ENCODE measurements at regions not wholly inside any gene's neighbourhood (a gene's known extent, or its start where the extent isn't known, plus 50 kb on each side); places are given as distances from the start of the nearest gene placed in this dataset.

DNA sequence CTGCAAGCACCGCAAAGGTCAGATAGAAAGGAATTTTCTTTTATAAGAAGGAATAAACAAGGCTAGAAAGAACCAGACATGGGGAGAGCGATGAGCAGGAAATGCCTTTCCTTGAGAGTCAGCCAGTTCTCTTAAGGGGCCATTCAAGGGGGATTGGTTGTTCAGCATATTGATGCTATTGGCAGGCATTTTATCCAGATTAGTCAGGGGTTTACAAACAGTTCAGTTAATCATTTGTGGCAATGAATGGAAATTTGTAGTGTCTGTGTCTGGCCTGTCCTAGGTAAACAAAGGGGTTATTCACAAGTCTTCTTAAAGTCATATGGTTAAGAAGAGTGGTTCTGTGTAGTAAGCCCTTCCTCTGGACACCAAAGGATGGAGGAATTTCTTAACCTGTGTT is 184.7 kb upstream of the FRMPD4 start:
- DNase-seq, result no peak

DNA sequence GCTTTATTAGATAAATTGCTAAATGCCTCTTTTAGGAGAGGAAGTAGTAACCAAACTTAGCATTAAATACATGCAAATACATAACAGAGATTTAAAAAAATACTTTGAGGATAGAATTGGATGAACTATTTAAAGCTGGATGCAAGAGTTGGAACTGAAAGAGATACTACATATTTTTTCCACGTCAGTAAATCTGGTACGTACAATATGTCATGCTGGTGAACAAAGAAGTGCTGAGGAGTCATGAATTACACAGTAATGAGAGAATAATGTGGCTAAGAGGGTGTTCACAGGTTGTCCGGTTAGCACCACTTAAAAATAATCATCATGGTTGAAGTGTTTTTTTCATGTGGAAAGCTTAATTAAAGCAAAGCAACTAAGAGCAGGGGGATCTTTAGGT is 184.1 kb upstream of the FRMPD4 start:
- DNase-seq, result no peak

GRCh38 chrX:11960031-11960430 is 178.2 kb upstream of the FRMPD4 start:
- no peak for DNase-seq

DNA sequence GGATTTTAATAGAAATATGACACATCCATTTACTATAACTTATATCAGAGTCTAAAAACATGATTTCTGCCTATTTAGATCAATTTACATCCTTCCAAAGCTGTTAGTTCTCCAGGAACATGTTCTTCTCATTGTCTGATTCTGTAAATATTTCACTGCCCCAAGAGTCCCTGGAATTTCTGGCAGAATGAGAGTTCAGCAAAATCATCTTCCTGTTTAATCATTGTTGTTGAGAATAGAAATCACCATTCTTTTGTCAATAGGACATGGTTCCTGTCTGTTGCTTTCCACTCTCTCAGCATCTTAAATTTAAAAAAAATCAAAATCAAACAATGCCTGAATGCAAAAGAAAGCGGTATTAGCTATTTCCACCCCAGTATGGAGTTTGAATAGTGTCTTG is 172.8 kb upstream of the FRMPD4 start:
- DNase-seq, result no peak

GRCh38 chrX:11967986-11968869 is 170.0 kb upstream of the FRMPD4 start:
- no peak for DNase-seq

- DNase-seq, result no peak
Observed at GRCh38 chrX:11968991-11969390, 169.3 kb upstream of the FRMPD4 start.

DNA sequence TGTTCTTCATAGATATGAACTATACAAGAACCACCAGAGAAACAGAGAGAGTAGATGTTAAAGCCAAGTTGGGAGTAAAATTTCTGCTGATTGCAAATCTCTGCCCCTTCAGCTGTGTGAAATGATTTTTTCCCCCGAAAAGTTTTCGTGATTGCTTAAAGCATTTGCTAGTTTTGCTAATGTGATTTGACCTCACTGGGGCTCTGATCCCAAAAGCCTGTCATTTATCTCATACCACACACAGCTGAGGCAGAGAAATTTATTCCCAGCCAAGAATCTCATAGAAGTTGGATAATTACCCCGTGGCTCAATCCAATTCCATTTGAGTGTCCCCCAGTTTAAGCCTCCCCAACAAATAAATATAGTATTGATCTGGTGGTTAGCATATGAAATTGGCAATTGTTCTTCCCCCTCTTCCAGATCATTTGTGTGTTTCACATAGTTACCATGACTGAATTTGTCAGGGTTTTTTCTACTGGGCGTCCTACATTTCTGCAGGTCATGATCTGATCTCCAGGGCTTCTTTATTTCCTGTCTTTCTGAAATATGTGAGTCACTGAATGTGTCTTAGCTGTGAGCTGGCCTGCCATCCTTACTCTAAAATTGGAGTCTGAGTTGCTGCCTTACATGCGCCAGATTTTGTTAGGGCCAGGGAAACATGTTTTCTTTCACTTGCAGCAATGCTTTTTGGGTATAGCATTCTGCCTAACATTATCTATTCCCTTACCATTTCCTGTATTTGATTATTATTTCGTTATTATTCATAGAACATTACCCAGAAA is 167.5 kb upstream of the FRMPD4 start:
- no peak for DNase-seq

DNA sequence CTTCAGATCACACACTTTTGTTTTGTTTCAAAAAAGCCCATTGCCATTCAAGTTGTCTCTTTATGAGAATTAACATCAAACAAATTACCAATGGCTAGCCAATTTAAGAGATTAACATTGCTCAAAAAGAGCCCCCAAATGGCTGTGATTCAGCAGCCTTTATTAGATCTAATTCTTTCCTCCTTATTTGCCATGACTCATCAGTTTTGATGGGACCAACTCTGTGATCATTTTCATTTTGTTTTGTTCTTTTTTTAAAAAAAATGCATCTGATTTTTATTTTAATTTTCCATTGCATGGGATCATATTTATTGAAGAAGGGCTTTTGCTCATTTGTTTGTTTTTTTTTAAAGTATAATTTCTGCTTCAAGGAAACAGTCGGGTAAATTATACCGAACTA is 161.6 kb upstream of the FRMPD4 start:
- DNase-seq, result no peak

DNA sequence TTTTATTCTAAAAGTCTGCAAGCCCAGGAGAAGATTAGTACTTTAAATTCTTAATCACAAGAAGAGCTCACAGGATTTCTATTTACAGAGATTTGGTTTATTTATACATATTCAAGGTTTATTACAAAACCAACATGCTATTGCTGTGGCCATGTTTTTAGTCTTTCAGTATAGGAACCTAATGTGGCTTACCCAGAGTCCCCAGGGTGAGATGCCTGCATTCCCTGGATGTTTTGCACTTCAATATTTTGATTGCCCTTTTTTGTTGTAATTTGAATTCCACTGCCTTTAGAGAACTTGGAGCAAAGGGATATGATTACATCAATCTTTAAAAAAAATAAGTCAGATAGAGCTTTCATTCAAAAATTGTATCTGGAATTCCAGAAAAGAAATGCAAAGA is 146.0 kb upstream of the FRMPD4 start:
- no peak for DNase-seq

DNA sequence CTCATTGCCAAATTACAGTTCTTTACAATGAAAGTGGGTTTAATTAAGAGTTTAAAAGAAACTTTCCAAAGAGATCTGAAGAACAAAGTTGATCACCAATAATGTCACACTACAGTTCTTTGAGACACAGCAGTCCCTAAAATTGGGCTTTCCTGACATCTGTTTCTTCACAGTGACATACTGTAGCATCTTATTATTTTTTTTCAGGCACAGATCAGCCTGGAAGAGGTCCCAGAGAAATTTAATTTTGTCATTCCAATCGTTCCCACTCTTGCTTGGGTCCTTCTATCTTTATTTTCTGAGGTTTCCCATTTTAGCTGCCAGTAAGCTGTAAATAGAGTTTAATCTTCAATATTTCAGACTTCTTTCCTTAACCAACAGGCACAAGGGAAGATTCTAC is 143.1 kb upstream of the FRMPD4 start:
- no peak for DNase-seq

GRCh38 chrX:11996810-11997209 is 141.5 kb upstream of the FRMPD4 start:
- DNase-seq, result no peak

- DNase-seq, result no peak
Observed at GRCh38 chrX:11998944-11999343, 139.3 kb upstream of the FRMPD4 start.

DNA sequence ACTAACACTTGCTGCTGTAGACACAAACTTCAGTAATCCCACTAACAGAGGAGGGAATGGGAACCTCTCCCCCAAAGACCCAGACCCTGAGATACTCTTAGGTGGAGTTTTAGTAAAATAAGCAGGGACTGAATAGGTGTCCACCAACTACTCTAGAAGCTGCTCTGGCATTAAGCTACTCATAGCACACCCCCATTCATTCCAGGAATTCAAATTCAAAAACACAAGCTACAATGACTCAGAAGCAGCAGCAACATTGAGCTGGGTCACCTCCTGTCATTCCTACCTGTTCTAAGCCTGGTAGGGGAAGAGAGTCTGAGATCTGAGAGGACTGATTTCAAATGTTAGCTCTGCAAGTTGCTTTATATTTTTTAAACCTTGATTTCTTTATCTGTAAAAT is 135.4 kb upstream of the FRMPD4 start:
- DNase-seq, result no peak

DNA sequence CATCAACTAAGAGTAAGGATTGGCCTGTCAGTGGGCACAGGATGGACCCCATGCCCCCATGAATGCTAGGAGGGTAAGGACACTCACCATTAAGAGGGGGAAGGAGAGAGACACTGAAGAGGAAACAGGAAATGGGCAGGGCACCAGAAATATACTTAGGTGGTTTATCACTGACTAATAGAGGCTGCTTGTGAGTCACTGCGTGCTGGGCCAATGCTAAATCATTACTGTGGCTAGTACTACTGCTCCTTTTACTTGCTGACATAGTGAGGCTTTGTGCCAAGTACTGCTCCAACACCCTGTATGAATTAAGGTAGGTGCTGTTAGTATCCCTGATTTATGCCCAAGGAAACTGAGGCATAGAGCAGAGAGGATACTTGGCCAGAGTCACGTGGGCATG is 130.4 kb upstream of the FRMPD4 start:
- no peak for DNase-seq

GRCh38 chrX:12010436-12010835 is 127.8 kb upstream of the FRMPD4 start:
- no peak for DNase-seq

- DNase-seq, result no peak
Observed at GRCh38 chrX:12011075-12011474, 127.2 kb upstream of the FRMPD4 start.

- no peak for DNase-seq
Observed at GRCh38 chrX:12013211-12013618, 125.1 kb upstream of the FRMPD4 start.

GRCh38 chrX:12021698-12022097 is 116.6 kb upstream of the FRMPD4 start:
- no peak for DNase-seq

GRCh38 chrX:12026481-12026880 is 111.8 kb upstream of the FRMPD4 start:
- DNase-seq, result no peak

DNA sequence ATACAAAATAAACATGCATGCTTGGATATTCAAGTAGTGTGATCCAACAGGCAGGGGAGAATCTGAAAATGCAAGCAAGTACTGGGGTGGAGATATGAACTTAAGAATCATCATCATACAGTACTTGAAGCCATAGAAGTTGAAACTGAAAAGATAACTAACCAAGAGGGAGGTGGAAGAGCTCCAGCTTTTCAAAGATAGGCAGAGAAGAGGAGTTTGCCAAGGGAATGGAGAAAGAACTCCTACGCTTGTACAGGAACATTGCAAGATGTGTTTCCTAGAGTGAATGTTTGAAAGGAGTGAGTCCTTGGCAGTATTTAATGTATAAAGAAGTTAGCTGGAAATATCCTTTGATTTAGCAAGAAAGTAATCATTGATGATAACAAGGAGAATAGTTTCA is 106.2 kb upstream of the FRMPD4 start:
- no peak for DNase-seq

GRCh38 chrX:12034741-12035140 is 103.5 kb upstream of the FRMPD4 start:
- no peak for DNase-seq

DNA sequence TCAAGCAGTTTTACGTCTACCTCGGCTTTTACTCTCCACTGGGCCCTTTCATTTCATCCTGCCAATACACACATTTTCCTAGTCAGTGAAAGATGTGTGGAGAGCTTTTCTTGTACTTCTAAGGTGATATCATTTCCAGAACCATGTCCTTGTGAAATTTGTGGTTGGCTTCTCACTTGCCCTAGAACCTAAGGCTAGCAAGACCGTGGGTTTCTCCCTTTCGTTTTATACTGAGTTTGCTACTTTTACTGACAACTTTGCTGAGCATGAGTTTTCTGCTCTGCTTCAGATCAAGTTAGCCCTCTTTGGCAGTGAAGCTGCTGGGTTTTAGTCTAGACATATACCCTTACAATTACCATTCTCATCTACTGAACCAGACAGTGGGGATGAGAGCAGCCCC is 95.7 kb upstream of the FRMPD4 start:
- DNase-seq, result no peak

- no peak for DNase-seq
Observed at GRCh38 chrX:12052109-12052508, 86.2 kb upstream of the FRMPD4 start.

GRCh38 chrX:12058087-12058486 is 80.2 kb upstream of the FRMPD4 start:
- no peak for DNase-seq

Measured in NCI-H446 (cell line).